HG03521 (cell line): ENCODE measurements at regions not wholly inside any gene's neighbourhood (a gene's known extent, or its start where the extent isn't known, plus 50 kb on each side); places are given as distances from the start of the nearest gene placed in this dataset.

Experiments used
- ATAC-seq: cut with Tn5 transposase; IDR thresholded peaks from one replicate; pipeline ENCODE4 v1.9.1; 2021; ENCODE audit warnings: mild to moderate bottlenecking, moderate library complexity; ENCODE audit not compliant: unreplicated experiment

- no peak for ATAC-seq
Observed at GRCh38 chr13:53631511-53631910, 602.9 kb downstream of the OLFM4 start.

DNA sequence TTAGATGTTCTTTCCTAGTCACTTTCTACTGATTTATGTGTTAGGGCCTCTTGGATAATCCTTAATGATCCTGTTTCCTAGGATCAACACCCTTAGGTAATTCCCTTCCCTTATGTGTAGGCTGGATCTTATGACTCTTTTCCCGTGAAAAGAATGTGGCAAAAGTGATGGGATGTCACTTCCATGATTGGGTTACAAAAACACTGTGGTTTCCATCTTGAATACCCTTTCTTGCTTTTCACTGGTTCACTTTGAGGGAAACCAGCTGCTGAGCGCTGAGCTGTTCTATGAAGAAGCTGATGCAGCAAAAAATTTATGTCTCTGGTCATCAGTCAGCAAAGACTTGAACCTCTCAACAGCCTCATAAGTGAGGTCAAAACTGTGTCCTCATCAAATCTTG is 609.4 kb downstream of the OLFM4 start:
- ATAC-seq, result no peak

DNA sequence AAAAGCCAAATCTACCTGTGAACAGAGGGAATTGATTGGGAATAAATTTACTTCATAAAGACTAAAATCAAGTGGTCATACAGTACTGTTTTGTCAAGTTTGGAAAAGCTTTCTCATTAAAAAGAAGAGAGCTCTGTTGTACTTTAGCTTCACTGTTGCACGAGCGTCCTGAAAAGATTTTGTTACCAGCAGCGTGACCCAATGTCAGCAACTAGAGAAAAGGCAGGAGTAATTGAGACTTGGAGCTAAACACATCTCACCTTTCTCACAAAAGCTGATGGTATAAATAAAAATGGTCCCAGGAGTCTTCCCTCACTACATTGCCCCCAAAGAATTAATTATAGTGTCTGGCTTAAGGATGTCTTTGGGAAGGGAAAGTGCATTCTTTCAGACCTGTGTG is 613.7 kb downstream of the OLFM4 start:
- no peak for ATAC-seq

- ATAC-seq, result no peak
Observed at GRCh38 chr13:53648673-53649072, 620.1 kb downstream of the OLFM4 start.

GRCh38 chr13:53672005-53672404 is 643.4 kb downstream of the OLFM4 start:
- ATAC-seq, result no peak

GRCh38 chr13:53683146-53683545 is 654.5 kb downstream of the OLFM4 start:
- ATAC-seq, result no peak

DNA sequence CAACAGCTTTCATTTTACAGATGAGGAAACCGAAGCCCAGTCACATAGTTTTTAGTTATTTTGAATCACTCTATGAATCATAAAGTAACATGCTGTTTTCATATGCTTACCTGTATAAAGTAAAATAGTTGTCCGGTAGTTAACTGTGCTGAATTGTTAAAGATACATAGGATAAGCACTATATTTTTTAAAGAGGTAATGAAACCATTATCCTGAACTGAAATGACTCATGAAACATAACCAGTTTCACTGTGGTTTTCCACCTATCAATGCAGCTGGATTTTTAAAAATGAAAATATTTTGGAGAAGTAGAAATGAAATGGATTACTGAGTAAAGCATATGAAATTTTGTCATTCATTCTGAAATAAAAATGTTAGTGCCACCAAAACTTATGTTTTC is 655.0 kb downstream of the OLFM4 start:
- ATAC-seq, result no peak

DNA sequence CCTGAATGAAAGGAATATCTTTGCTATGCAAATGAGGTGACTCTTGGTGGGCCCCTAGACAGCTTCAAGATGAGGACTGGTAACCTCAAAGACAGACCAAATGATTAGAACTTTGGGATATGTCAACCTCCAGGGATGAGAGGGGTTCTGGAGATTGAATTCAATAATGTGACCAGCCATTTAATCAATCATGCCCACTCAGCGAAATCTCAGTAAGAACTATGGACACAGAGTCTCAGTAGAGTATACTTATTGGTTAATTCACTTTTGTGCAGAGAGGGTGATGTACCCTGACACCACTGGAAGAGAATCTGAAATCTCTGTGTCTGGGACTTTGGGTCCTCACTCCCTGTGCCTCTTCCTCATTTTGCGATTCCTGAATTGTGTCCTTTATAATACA is 662.8 kb downstream of the OLFM4 start:
- ATAC-seq, result no peak

DNA sequence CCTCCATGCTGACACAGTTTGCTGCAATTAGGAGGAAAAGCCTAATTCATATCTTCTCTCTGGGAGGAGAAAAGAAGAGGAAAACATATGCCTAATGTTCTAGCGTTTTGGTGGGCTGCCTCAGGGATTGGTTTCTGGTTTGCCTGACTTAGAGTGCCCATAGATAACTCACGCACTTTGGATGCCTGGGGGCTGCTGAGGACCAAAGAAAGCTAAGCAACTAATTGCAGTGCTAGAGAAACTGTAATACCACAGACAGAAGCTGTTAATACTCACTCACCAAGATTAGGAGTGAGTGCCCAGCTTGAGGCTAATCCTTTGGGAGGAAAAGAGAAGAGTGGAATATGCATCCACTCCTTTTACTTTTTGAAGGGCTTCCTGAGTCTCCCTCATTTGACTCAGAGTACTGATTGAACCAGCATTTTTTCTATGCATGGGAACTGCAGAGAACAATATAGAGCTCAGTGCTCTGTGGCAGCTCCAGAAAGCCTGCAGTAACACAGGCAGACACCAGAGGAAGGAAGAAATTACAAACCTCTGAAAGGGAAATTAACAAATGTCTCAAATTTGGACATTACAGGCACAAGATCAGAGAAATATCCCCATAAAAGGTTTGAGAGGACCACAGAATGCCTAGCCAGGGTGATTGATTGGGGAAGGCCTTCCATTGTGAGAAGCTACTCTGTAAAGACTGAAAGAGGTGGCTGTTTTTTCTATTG is 666.4 kb downstream of the OLFM4 start:
- no peak for ATAC-seq

DNA sequence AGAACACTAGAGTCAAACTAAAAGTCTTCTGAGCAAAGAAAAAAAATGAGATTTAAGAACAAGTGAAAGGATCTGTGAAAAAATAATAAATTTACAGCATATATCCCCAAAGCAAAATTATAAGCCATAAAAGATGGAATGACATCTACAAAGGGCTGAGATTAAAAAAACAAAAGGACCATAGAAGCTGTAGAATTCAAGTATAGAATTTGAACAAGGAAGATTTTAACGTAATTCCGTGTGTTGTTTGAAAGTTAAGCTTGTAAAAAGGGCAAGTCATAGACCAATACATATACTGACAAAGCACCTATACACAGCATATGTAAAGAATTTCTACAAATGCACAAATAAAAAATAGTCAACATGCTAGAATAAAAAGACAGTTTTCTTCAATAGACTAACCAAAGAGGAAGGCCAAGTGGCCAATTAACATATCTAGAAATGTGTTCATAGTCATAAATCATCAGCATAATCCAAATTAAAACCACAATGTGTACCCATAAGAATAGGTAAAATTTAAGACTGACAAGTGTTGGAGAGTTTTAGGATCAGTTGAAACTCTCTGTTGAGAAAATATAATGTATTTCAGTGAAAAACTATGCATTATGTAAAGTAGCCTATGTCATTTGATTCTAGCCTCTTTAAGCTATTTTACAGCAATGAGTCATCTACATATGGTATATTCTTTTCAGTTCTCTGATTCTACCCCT is 674.9 kb downstream of the OLFM4 start:
- ATAC-seq, result no peak

DNA sequence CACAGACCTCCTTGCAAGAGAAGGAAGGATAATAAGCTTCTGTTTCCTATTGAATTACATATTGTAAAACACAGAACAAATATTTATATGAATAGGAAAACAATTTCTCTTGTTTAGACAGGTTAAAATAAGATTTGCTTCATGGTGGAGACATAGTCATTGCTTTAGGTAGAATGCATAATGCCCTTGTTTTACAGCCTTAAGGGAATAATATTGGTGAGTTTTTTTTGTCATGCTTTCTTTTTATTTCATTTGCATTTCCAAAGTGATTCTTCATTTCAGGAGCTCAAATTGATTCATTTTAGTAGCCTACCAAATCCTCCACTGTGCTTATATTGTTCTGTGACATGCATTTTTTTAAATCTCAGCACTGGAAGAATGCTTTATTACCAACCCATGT is 690.7 kb downstream of the OLFM4 start:
- no peak for ATAC-seq

DNA sequence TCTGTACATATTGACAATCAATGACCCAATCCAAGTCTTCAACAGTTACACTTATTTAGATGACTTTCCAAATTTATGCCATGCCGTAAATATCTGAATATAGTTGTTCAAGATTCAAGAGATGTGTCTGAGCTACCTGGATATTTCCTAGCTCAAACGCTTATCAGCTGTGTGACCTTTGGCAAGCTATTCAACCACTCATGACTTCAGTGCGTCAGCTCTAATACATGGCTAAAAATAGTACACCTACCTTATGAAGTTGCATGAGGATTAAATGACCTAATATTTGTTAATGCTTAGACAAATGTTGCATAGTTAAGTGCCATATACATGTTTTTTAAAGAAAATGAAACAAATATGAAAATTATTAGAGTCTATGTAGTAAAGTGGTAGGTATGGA is 704.1 kb downstream of the OLFM4 start:
- ATAC-seq, result no peak

GRCh38 chr13:53743906-53744305 is 715.3 kb downstream of the OLFM4 start:
- ATAC-seq, result no peak

- ATAC-seq, result no peak
Observed at GRCh38 chr13:53747825-53748224, 719.2 kb downstream of the OLFM4 start.

DNA sequence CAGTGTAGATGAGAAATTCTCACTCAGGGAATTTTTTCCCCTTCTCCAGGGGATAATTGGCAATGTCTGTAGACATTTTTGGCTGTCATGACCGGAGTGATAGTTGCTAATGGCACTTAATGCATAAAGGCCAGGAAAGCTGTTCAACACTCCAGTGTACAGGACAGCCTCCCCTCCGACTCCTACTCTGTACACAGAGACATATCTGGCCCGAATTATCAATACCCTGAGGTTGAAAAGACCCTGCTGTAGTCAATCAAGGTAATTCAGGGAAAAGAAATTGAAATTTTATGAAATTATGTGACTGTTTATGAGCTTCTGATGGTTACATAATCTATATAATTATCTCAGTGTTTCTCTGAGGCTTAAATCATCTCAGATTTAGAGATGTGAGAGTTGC is 720.7 kb downstream of the OLFM4 start:
- no peak for ATAC-seq

- ATAC-seq, result no peak
Observed at GRCh38 chr13:53759016-53759415, 730.4 kb downstream of the OLFM4 start.

- no peak for ATAC-seq
Observed at GRCh38 chr13:53775807-53776206, 747.2 kb downstream of the OLFM4 start.

GRCh38 chr13:53778937-53779336 is 750.3 kb downstream of the OLFM4 start:
- no peak for ATAC-seq

GRCh38 chr13:53781941-53782340 is 753.3 kb downstream of the OLFM4 start:
- ATAC-seq, result no peak

DNA sequence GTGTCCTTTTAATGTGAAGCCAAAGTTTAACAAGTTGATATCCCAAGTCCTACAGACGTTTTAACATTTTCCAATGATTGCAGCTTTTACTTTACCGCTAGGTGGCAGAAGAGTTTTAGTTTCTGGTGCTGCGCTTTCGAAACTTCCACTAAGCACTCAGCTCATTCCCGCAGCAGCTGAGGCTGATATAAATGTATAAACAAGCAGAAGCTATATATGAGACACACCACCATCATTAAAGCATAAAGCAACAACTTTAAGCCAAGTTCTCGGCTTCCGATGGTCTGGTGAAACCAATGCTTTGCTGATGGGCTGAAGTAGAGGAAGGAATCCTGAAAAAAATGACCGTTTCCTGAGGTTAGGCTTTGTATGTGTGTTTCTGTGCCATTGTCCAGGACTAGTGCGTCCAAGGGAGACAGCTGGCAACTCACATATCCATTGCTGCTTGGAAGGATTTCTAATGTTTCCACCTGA is 753.9 kb downstream of the OLFM4 start:
- no peak for ATAC-seq

DNA sequence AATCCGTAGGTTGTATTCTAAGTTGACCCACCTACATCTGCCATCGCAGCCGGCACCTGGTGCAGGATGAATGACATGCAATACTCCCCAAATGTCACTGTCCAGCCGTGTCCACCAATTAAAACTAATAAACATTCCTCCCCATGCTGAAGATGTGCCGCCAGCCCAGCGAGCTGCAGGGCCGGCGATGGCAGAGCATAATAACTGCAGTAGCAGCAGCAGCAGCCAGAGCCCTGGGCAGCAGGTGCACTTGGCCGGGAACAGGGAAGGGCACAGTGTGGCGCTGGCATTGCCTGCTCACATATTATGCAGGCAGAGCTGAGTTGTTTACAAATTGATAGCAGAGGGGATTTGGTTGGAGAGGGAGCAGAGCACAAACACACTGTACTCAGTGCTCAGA is 754.9 kb downstream of the OLFM4 start:
- no peak for ATAC-seq

DNA sequence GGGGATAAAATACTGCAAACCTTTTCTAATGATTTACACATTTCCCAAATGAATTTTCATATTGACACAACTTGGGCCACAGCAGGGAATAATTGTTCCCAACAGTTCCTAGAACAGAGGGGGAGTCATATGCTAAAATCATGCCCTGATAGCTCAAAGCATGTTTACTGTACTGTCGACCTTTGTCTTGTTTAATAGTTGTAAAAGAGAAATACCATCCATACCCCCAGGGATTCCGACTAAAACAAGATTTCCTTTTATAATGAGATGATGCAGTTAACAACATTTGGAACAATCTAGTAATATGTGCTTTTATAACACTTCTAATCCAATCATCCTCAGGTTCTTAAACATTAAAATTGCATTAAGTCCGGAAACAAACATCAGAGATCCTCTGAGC is 759.7 kb downstream of the OLFM4 start:
- no peak for ATAC-seq

DNA sequence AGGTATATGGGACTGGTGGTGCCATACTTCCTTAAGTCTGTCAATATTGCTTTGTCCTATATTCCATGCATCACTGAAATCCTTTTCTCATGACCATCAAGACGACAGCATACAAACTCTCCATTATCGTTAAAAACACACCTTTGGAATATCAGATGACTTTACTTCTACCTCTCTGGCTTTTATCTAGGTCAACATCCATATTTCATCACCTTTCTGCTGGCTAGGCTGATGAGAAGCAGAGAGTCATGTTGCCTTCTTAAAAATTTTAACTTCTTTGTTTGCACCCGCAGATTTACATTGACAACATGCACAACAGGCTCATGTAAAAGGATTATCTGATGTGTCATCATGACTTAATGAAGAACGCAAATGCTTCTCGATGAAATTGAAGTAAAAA is 771.4 kb downstream of the OLFM4 start:
- no peak for ATAC-seq
